Fibroblast of mammary gland (primary cell): ENCODE measurements at regions not wholly inside any gene's neighbourhood (a gene's known extent, or its start where the extent isn't known, plus 50 kb on each side); places are given as distances from the start of the nearest gene placed in this dataset.

ENCODE experiments used
- DNase-seq: peaks from one replicate; pipeline ENCODE4 v3.0.0-alpha.2; 2010; ENCODE audit warnings: low read depth
- H3K4me3 ChIP-seq: 2 replicates; pipeline ENCODE4 v1.5.1; 2011; ENCODE audit warnings: low read depth, mild to moderate bottlenecking, low read length, moderate library complexity; ENCODE audit not compliant: control insufficient read depth
- CTCF ChIP-seq: conservative IDR thresholded peaks from 2 replicates; pipeline ENCODE4 v1.5.1; 2011; ENCODE audit warnings: low read depth, low read length, inconsistent platforms; ENCODE audit not compliant: control insufficient read depth, insufficient read depth

- DNase-seq, result no peak
- H3K4me3 ChIP-seq, result no peak overlapping the region
- no peak for TF ChIP-seq CTCF
Measured at GRCh38 chr20:24732076-24732475, 217.0 kb upstream of the CST7 start.

- H3K4me3 ChIP-seq, result no peak overlapping the region
- no peak for TF ChIP-seq CTCF
- no peak for DNase-seq
Measured at GRCh38 chr20:24732599-24732998, 216.5 kb upstream of the CST7 start.

DNA sequence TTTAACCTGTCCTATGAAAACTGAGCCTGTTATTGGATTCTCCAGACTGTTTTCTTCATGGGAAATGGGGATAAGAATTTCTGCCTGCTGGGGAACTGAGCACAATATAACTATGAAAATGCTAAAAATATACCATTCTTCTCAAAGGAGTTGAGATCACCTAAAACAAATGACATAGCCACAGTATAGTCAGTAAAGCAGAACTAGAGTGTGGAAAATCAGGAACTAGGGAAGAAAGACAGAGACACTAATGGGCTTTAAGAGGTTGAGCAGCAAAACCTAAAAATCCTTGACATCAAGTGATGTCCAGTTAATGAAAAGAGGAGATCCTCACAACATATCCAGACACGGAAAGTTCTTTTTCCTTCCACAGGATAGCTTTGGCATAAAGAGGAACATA lies 215.7 kb upstream of the CST7 start:
- no peak for DNase-seq
- H3K4me3 ChIP-seq, result no peak overlapping the region
- no peak for TF ChIP-seq CTCF

DNA sequence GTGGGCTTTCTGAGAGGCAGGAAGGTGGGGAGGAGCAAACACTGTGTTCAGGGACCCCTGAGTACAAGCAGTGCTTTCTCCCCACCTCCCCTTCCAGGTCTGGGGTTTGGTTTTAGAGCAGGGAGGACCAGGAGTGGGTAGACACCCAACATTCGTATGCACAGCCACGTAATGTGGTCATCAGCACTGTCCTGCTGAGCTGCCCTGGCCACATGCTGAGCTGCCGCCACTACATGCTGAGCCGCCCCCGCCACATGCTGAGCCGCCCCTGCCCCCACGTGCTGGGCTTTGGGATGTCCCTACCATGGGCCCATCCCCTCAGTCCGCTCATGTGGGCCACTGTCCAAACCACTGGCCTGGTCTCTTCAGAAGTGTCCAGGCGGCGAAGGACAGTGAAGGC lies 214.9 kb upstream of the CST7 start:
- no peak for DNase-seq
- H3K4me3 ChIP-seq, result no peak overlapping the region
- no peak for TF ChIP-seq CTCF

- TF ChIP-seq CTCF, result no peak
- H3K4me3 ChIP-seq, result no peak overlapping the region
- DNase-seq, result no peak
Measured at GRCh38 chr20:24735263-24735662, 213.8 kb upstream of the CST7 start.

- no peak for TF ChIP-seq CTCF
- DNase-seq, result no peak
- no peak overlapping the region for H3K4me3 ChIP-seq
Measured at GRCh38 chr20:24736131-24736843, 212.8 kb upstream of the CST7 start.

GRCh38 chr20:24736844-24737211 lies 212.2 kb upstream of the CST7 start:
- DNase-seq, result no peak
- H3K4me3 ChIP-seq, result no peak overlapping the region
- no peak for TF ChIP-seq CTCF
